Astrocyte (in vitro differentiated cells and primary cell): ENCODE measurements at regions not wholly inside any gene's neighbourhood (a gene's known extent, or its start where the extent isn't known, plus 50 kb on each side); places are given as distances from the start of the nearest gene placed in this dataset.

ENCODE experiments used
- DNase-seq: peaks from one replicate; pipeline ENCODE4 v3.0.0-alpha.2; 2010; ENCODE audit warnings: low read depth
- FAIRE-seq: peaks from 2 replicates; lab custom pipeline; 2011; peaks lifted over from hg19 to GRCh38; lab: Jason Lieb, UNC
- H2AFZ ChIP-seq: 2 replicates; pipeline ENCODE4 v1.6.0; 2012; ENCODE audit warnings: low read depth, low read length, inconsistent platforms
- H3K27ac ChIP-seq: 2 replicates; pipeline ENCODE4 v1.5.1; 2011; ENCODE audit warnings: low read depth, low read length, inconsistent platforms
- H3K27me3 ChIP-seq: 2 replicates; pipeline ENCODE4 v1.6.0; 2011; ENCODE audit warnings: low read length, inconsistent platforms; ENCODE audit not compliant: insufficient read depth
- H3K36me3 ChIP-seq: 2 replicates; pipeline ENCODE4 v1.5.1; 2011; ENCODE audit warnings: low read length, inconsistent platforms; ENCODE audit not compliant: insufficient read depth
- H3K4me1 ChIP-seq: 2 replicates; pipeline ENCODE4 v1.5.1; 2011; ENCODE audit warnings: low read length, inconsistent platforms; ENCODE audit not compliant: insufficient read depth
- H3K4me2 ChIP-seq: 2 replicates; pipeline ENCODE4 v1.6.0; 2012; ENCODE audit warnings: low read length, inconsistent platforms
- H3K4me3 ChIP-seq: 2 replicates; pipeline ENCODE4 v1.5.1; 2011; ENCODE audit warnings: low read depth, mild to moderate bottlenecking, low read length, inconsistent platforms; ENCODE audit not compliant: insufficient read depth
- H3K79me2 ChIP-seq: 2 replicates; pipeline ENCODE4 v1.6.0; 2012; ENCODE audit warnings: mild to moderate bottlenecking, low read length, inconsistent platforms; ENCODE audit not compliant: insufficient read depth
- H3K9ac ChIP-seq: 2 replicates; pipeline ENCODE4 v1.6.0; 2012; ENCODE audit warnings: mild to moderate bottlenecking, low read length, inconsistent platforms
- H3K9me3 ChIP-seq: 2 replicates; pipeline ENCODE4 v1.5.1; 2012; ENCODE audit warnings: low read depth, mild to moderate bottlenecking, low read length, inconsistent platforms; ENCODE audit not compliant: insufficient read depth
- H4K20me1 ChIP-seq: 2 replicates; pipeline ENCODE4 v1.6.0; 2012; ENCODE audit warnings: low read length, inconsistent platforms; ENCODE audit not compliant: insufficient read depth
- H3K27ac Mint-ChIP-seq: one replicate; pipeline ENCODE4 v1.8.0; 2021; ENCODE audit warnings: mild to moderate bottlenecking, mixed read lengths; ENCODE audit not compliant: unreplicated experiment
- H3K27me3 Mint-ChIP-seq: one replicate; pipeline ENCODE4 v1.8.0; 2021; ENCODE audit warnings: low read depth, mixed read lengths; ENCODE audit not compliant: unreplicated experiment
- H3K36me3 Mint-ChIP-seq: one replicate; pipeline ENCODE4 v1.8.0; 2021; ENCODE audit warnings: low read depth, mixed read lengths; ENCODE audit not compliant: unreplicated experiment
- H3K4me1 Mint-ChIP-seq: one replicate; pipeline ENCODE4 v1.8.0; 2021; ENCODE audit warnings: low read depth, mixed read lengths; ENCODE audit not compliant: unreplicated experiment
- H3K4me3 Mint-ChIP-seq: one replicate; pipeline ENCODE4 v1.8.0; 2021; ENCODE audit warnings: mild to moderate bottlenecking, moderate library complexity, mixed read lengths; ENCODE audit not compliant: unreplicated experiment
- H3K9me3 Mint-ChIP-seq: one replicate; pipeline ENCODE4 v1.8.0; 2021; ENCODE audit warnings: mild to moderate bottlenecking, mixed read lengths; ENCODE audit not compliant: unreplicated experiment
- EZH2 ChIP-seq: IDR thresholded peaks from 2 replicates; pipeline ENCODE4 v1.6.1; 2012; ENCODE audit warnings: mild to moderate bottlenecking, low read length, inconsistent platforms; ENCODE audit not compliant: insufficient read depth
- TF ChIP-seq, protein P1 (sequence below): IDR thresholded peaks from 2 replicates; pipeline ENCODE4 v1.5.1; 2011; ENCODE audit warnings: low read depth, mild to moderate bottlenecking, inconsistent platforms, low read length, moderate library complexity; ENCODE audit not compliant: insufficient read depth

GRCh38 chr3:23052620-23053019 lies 150.5 kb upstream of the UBE2E2 start:
- Histone ChIP-seq H4K20me1 (no peaks in the 10 kb centered on the region), H3K79me2 (no peaks in the 10 kb centered on the region), H3K27me3 (peaks cover 7% of the 10 kb centered on the region), H3K4me1 (peaks cover 8% of the 10 kb centered on the region), H3K9ac (no peak overlapping the region), H3K27ac (no peak overlapping the region), H3K4me2 (no peak overlapping the region), H2AFZ (no peak overlapping the region), H3K4me3 (no peak overlapping the region), H3K36me3 (no peaks in the 10 kb centered on the region), H3K9me3 (no peaks in the 10 kb centered on the region)
- Mint-ChIP-seq H3K27ac (no peak overlapping the region), H3K27me3 (no peaks in the 10 kb centered on the region), H3K36me3 (no peaks in the 10 kb centered on the region), H3K9me3 (peaks cover 15% of the 10 kb centered on the region), H3K4me3 (no peak overlapping the region), H3K4me1 (peaks cover 15% of the 10 kb centered on the region)
- DNase-seq (peak; percentile 12), FAIRE-seq (no peak)
- no peak for TF ChIP-seq EZH2
- TF ChIP-seq, protein P1, sequence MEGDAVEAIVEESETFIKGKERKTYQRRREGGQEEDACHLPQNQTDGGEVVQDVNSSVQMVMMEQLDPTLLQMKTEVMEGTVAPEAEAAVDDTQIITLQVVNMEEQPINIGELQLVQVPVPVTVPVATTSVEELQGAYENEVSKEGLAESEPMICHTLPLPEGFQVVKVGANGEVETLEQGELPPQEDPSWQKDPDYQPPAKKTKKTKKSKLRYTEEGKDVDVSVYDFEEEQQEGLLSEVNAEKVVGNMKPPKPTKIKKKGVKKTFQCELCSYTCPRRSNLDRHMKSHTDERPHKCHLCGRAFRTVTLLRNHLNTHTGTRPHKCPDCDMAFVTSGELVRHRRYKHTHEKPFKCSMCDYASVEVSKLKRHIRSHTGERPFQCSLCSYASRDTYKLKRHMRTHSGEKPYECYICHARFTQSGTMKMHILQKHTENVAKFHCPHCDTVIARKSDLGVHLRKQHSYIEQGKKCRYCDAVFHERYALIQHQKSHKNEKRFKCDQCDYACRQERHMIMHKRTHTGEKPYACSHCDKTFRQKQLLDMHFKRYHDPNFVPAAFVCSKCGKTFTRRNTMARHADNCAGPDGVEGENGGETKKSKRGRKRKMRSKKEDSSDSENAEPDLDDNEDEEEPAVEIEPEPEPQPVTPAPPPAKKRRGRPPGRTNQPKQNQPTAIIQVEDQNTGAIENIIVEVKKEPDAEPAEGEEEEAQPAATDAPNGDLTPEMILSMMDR, result no peak

- H3K9ac ChIP-seq, result no peak overlapping the region
Observed at GRCh38 chr3:23055733-23056376, 147.3 kb upstream of the UBE2E2 start.

More at GRCh38 chr3:23055733-23056376, 147.3 kb upstream of the UBE2E2 start:
- TF ChIP-seq, protein P1, result no peak
- TF ChIP-seq EZH2, result no peak
- Mint-ChIP-seq H3K27me3 (no peaks in the 10 kb centered on the region), H3K36me3 (no peaks in the 10 kb centered on the region), H3K4me3 (no peak overlapping the region), H3K9me3 (peaks cover 7% of the 10 kb centered on the region), H3K27ac (peak overlapping the region; percentile 95), H3K4me1 (peaks cover 21% of the 10 kb centered on the region)
- no peak overlapping the region for H3K4me3 ChIP-seq
- peaks cover 8% of the 10 kb centered on the region for H3K4me1 ChIP-seq
- DNase-seq (peak; percentile 94), FAIRE-seq (peak; percentile 90)
- H3K9me3 ChIP-seq, result no peaks in the 10 kb centered on the region
- H2AFZ ChIP-seq, result no peak overlapping the region
- peak overlapping the region; percentile 39 for H3K27ac ChIP-seq
- no peaks in the 10 kb centered on the region for H4K20me1 ChIP-seq
- peaks cover 7% of the 10 kb centered on the region for H3K27me3 ChIP-seq
- peak overlapping the region; percentile 44 for H3K4me2 ChIP-seq
- H3K36me3 ChIP-seq, result no peaks in the 10 kb centered on the region
- H3K79me2 ChIP-seq, result no peaks in the 10 kb centered on the region
